Islet of Langerhans (tissue), 1 donor: ENCODE measurements at regions not wholly inside any gene's neighbourhood (a gene's known extent, or its start where the extent isn't known, plus 50 kb on each side); places are given as distances from the start of the nearest gene placed in this dataset.
"Not testable (repeated sequence)": the region's sequence is repeated elsewhere in the genome, so short reads cannot be mapped to it uniquely, and the experiment has no call there.

ENCODE experiments used
- FAIRE-seq: peaks from one replicate; lab custom pipeline; 2011; peaks lifted over from hg19 to GRCh38; lab: Jason Lieb, UNC

DNA sequence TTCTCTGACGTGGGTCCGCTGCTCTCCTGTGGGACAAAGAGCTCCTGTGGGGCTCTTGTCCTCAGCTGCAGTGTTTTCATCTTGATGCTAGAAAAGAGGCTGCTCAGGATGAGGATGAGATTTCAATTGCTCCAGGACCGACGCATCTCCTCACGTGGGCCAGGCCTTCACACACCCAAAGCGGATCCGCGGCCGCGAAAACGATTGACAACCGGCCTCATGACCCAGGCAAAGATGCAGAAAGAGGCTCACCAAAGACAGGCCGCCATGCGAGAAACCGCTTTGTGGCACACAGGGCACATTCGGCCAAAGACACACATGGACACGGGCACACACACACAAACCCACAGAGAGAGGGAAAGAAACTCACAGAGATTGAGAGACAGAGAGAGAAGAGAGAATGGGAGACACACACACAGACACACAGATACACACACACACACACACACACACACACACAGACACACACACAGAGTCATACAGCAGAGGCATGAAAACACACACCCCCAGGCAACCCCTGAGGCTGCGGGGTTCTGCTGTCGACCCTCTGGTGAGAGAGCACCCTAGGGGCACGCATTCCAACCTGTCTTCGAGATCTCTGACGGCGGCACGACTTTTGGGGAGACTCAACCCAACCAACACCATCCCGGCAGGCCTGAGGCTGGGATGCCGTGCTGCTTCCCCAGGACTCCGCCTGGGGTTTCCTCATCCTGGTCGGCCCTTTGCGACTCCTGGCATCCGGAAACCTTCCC, 168.5 kb upstream of the ZNF337 start:
- not testable (repeated sequence) for FAIRE-seq

DNA sequence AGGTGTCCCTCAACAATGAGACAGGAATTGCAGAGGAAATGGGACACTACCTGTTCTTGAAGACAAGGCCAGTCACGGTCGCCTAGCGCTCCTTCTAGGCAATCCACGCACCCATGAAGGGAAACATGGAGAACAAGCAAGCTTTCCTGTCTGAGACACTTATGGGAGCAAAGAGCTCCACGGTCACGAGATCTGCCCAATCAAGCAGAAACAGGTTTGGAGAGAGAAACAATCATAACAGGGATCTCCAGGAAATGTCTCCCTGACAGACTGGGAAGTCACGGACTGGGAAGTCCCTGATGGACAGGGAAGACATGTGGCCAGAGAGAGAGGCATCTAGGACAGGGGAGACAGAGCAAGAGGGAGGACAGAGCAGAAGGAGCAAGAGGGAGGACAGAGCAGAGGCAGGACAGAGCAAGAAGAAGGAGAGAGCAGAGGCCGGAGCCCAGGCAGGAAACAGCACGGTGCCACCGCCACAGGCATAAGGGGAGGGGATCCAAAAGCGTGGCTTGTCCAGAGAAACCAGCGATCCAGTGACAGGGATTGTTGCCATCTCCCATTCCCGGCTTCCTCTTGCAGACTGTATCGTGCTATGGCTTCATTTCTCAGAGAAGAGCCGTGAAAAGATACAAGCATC, 167.8 kb upstream of the ZNF337 start:
- FAIRE-seq: no peak

DNA sequence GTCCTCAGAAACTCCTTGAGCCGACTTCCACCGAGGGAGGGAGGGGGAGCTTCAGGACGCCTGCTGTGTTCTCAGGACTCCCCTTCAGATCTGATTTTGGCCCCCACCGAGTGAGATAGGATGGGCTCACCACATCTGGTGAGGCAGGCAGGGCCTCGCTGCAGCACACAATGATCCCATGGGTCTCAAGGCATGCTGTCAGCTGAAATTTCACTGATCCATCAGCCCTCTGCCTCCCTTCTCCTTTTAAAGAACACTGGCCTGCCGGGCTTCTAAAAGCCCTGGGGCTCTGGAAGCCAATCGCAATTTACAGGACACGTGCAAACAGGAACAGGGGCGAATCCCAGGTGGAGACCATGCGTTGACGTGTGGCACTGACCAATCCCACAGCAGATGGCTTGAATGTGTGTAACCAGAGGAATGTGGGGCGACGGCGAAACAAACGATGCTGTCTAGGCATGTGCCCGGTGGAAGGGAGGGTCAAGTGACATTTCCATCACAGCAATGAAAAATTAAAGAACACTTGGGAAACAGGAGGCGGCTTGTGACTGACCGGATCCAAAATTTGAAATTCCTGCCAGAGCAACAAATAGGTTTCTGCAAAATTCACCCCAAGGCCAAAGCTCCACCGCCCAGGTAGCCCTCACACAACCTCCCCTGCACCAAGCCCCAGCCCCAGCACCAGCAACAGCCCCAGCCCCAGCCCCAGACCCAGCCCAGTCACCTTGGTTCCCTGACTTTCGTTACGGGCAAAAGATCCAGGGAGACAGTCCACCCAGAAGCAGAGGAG, 167.1 kb upstream of the ZNF337 start:
- no peak for FAIRE-seq

DNA sequence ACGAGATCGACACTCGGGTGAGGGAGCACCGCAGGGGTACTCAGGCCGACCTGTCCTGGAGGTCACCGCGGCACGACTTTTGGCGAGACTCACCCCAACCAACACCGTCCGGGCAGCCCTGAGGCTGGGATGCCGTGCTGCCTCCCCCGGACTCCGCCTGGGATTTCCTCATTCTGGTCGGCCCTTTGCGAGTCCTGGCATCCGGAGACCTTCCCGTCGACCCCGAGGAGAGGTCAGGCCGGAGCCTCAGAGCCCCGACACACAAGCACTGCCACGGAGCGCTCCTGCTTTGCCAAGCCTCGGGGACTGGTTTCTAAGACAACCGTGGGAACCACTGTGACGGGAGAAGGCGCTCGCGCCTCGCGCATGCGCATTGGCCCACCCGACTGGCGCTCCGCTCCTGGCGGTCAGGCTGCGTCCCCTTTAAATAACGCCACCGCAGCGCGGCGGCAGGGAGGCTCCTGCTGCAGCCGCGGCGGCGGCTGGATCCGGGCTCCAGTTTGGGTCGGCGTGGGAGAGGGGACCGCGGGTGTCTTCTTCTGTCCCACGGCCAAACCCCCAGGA, 166.4 kb upstream of the ZNF337 start:
- FAIRE-seq: not testable (repeated sequence)

DNA sequence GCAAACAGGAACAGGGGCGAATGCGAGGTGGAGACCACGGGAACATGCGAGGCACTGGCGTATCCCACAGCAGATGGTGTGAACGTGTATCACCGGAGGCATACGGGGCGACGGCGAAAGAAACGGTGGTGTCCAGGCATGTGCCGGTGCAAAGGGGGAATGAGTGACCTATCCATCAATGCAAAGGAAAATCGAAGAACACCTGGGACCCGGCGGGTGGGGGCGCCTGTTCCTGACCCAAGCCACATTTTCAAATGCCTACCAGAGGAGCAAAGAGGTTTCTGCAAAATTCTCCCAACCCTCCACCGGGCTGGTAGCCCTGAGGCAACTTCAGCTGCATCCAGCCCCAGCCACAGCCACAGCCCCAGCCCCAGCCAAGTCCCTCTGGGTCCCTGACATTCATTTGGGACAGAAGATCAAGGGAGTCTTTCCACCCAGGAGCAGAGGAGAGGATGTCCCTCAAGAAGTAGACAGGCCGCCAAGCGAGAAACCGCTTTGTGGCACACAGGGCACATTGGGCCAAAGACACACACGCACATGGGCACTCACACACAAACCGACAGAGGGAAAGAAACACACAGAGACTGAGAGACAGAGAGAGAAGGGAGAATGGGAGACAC, 164.0 kb upstream of the ZNF337 start:
- FAIRE-seq: no peak

DNA sequence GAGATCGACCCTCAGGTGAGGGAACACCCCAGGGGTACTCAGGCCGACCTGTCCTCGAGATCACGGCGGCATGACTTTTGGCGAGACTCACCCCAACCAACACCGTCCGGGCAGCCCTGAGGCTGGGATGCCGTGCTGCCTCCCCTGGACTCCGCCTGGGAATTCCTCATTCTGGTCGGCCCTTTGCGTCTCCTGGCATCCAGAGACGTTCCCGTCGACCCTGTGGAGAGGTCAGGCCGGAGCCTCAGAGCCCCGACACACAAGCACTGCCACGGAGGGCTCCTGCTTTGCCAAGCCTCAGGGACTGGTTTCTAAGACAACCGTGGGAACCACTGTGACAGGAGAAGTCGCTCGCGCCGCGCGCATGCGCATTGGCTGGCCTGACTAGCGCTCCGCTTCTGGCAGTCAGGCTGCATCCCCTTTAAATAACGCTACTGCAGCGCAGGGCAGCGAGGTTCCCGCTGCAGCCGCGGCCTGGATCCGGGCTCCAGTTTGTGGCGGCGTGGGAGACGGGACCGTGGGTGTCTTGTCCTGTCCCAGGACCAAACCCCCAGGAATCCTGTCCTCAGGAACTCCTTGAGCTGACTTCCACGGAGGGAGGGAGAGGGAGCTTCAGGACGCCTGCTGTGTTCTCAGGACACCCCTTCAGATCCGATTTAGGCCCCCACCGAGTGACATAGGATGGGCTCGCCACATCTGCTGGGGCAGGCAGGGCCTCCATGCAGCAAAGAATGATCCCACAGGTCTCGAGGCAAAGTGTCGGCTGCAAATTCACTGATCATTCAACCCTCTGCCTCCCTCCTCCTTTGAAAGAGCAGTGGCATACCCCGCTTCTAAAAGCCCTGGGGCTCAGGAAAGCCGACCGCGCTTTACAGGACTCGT, 163.2 kb upstream of the ZNF337 start:
- no peak for FAIRE-seq

DNA sequence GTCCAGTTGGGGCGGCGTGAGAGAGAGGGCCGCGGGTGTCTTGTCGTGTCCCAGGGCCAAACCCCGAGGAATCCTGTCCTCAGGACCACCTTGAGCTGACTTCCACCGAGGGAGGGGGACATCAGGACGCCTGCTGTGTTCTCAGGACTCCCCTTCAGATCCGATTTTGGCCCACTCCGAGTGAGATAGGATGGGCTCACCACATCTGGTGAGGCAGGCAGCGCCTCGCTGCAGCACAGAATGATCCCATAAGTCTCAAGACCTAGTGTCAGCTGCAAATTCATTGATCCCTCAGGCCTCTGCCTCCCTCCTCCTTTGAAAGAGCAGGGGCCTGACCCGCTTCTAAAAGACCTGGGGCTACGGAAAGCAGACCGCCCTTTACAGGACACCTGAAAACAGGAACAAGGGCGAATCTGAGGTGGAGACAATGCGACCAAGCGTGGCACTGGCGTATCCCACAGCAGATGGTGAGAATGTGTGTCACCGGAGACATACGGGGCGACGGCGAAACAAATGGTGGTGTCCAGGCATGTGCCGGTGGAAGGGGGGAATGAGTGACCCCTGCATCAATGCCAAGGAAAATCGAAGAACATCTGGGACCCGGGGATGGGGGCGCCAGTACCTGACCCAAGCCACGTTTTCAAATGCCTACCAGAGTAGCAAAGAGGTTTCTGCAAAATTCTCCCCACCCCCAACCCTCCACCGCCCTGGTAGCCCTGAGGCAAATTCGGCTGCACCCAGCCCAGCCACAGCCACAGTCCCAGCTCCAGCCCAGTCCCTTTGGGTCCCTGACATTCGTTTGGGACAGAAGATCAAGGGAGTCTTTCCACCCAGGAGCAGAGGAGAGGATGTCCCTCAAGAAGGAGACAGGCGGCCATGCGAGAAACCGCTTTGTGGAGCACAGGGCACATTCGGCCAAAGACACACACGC, 162.1 kb upstream of the ZNF337 start:
- no peak for FAIRE-seq

DNA sequence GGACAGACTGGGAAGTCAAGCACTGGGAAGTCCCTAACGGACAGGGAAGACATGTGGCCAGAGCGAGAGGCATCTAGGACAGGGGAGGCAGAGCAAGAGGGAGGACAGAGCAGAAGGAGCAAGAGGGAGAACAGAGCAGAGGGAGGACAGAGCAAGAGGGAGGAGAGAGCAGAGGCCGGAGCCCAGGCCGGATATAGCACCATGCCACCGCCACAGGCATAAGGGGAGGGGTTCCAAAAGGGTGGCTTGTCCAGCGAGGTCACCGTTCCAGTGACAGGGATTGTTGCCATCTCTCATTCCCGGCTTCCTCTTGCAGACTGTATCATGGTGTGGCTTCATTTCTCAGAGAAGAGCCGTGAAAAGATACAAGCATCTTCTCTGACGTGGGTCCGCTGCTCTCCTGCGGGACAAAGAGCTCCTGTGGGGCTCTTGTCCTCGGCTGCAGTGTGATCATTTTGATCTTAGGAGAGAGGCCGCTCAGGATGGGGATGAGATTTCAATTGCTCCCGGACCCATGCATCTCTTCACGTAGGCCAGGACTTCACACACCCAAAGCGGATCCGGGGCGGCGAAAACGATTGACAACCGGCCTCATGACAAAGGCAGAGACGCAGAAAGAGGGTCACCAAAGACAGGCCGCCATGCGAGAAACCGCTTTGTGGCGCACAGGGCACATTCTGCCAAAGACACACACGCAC, 160.6 kb upstream of the ZNF337 start:
- FAIRE-seq: not testable (repeated sequence)

DNA sequence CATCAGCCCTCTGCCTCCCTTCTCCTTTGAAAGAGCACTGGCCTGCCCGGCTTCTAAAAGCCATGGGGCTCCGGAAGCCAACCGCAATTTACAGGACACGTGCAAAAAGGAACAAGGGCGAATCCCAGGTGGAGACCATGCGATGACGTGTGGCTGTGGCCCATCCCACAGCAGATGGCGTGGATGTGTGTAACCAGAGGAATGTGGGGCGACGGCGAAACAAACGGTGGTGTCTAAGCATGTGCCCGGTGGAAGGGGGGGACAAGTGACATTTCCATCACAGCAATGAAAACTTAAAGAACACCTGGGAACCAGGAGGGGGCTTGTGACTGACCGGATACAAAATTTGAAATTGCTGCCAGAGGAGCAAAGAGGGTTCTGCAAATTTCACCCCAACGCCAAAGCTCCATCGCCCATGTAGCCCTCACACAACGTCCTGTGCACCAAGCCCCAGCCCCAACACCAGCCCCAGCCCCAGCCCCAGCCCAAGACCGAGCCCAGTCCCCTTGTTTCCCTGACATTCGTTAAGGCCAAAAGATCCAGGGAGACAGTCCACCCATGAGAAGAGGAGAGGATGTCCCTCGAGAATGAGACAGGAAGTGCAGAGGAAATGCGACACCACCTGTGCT, 159.7 kb upstream of the ZNF337 start:
- FAIRE-seq: no peak

DNA sequence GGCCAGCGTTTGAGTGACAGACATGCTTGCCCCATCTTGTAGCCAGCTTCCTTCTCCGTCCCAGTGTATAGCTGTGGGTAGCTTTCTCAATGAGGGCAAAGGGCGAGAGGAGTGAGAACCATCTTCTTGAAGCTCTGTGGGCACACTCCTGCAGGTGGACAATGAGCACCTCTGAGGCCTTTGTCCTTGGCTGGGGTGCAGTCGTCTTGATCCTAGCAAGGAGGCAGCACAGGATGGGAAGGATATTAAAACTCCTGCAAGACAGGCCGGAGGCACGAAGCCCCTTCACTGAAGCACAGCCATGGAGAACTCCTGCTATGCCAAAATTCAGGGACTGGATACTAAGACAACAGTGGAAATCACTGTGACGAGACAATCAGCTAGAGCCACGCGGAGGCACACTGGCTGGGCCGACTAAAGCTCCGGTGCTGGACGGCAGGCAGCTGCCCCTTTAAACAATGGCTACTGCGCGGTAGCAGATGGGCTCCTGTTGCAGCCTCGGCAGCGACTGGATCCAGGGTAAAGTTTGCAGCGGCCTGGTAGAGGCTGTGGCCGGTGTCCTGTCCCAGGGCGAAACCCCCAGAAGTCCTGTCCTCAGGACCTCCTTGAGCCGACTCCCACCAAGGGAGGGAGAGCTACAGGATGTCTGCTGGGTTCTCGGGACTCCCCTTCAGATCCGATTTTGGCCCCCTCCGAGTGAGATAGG, 159.0 kb upstream of the ZNF337 start:
- FAIRE-seq: not testable (repeated sequence)

DNA sequence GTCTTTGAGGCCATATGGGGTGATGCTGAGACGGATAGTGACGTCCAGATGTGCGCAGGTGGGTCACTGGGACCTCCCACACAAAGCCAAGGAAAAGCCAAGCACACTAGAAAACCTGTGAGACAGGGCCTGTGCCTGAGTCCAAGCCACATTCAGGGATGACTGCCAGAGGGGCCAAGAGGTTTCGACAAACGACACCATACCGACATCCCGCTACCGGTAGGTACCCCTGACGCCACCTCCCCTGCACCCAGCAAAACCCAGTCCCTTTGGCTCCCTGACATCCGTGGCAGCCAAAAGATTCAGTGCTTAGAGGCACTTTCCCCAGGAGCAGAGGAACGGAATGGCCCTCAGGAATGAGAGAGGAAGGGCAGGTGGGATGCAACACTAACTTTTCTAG, 158.0 kb upstream of the ZNF337 start:
- FAIRE-seq: not testable (repeated sequence)

DNA sequence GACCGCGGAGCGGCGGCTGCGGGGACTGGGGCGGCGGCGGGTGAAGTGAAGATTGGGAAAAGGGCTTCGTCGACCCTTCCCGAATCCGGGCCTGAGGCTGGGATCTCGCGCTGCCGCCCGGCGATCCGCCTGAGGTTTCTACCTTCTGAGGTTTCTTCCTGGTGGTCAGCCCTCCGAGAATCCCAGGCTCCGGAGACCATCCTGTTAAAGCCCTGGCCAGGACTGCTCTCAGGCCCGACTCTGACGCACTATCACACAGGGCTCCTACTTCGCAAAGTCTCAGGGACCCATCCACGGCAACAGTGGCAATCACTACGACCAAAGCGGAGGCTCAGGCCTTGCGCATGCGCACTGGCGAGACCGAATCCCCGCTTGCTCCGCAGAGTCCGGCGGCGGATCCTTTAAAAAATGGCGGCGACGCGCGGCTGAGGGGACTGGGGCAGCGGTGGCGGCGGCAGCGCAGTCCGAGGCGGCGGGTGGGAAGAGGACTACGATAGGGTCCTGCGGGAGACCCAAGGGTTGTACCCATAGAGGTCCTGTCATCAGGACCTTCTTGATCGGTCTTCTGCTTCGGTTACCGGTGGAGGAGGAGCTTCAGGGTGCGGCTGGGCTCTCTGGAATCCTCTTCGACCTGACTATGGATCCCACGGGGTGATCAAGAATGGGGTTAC, 157.2 kb upstream of the ZNF337 start:
- not testable (repeated sequence) for FAIRE-seq

DNA sequence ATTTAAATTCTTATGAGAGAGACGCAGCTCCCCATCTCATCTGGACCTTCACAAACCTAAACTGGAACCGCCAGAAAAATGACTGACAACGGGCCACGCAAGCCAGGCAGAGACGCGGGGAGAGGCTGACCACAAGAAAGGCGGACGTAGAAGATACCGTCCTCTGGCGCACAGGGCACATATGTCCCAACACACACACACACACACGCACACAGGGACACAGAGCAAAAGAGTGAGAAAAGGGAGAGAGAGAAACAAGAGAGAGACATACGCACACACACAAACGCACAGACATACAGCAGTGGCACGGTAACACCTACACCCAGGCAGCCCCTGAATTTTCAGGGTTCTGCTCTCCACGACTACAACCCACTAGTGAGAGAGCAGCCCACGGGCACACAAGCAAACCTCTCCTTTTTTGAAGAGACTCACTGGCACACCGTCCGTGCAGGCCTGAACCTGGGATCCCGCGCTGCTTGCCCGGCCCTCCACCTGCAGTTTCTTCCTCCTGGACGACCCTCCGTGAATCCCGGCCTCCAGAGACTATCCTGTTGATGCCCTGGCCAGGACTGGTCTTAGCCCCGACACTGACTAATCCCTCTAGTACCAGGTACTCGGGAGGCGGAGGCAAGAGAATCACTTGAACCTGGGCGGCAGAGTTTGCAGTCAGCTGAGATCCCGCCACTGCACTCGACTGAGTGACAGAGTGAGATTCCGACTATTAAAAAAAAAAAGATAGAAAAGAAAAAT, 156.5 kb upstream of the ZNF337 start:
- not testable (repeated sequence) for FAIRE-seq

DNA sequence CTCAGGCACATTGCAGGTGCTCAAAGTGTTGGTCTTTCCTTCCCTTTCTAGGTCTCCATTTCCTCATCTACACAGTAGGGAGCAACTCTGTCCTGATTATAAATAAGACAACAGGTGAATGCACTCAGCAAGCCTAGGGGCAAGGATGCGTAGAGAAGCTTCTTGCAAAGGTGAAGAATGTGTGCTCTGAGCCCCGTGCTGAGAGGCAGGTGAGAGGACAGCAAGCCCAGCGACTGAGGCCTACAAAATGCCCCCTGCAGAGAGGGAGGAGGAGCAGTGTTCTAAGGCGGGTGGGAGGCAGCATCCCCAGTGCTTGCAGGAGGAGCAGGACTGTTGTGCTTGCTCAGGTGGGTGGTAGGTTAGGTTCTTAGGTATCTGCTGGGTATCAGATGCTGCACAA, 153.5 kb upstream of the ZNF337 start:
- FAIRE-seq: not testable (repeated sequence)

DNA sequence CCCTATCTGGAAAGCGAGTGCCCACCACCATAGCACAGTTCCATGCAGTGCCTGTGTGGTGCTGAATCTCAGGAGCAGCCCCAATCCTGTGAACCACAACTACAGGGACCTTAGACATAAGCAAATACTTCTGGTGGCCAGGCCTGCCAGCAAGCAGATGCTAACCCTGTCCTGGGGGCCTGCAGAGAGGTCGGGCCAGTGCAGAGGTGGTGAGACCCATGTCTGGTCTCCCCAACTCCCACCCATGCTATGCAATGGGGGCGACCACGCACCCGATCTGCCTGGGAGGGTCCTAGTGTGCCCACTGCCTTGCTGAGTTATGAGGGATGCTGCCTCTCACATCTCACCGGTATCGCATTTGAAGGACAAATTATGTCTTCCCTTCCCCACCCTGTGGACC, 151.6 kb upstream of the ZNF337 start:
- FAIRE-seq: no peak

DNA sequence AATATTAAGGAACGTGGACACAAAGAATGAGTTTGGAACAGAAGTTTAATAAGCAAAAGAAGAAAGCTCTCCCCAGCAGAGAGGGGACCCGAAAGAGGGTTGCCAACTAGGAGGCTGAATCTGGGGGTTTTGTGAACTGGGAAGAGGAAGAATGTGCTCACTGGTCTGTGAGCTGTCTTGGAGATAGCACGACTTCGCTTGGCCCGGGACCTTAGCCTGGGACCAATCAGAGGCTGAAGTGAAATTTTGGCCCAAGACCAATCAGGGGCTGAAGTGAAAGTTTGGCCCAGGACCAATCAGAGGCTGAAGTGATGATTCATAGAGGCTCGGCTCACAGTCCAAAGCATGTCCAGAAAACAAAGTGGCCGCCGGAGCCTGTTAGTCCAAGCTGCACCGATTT, 148.0 kb upstream of the ZNF337 start:
- FAIRE-seq: not testable (repeated sequence)

DNA sequence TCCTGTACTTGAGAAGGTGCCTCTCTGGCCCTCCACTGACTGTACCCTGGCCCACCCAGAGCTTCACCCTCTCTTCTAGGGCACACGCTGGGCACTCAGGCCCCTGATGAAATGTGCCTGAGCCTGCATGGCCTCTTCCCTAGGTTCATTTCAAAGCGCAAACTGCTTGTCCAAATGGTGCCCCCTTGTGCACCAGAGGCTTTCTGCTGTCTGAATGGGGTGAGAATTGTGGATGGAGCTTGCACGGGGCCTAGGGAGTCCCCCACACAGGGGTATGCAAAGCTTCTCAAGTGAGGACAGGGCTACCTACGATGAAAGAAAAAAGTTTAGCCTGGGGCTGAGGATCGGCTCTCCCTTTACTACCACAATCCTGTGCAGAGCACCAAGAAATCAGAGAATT, 116.9 kb upstream of the ZNF337 start:
- FAIRE-seq: not testable (repeated sequence)
